GM18499 (cell line): ENCODE measurements at regions not wholly inside any gene's neighbourhood (a gene's known extent, or its start where the extent isn't known, plus 50 kb on each side); places are given as distances from the start of the nearest gene placed in this dataset.

Source experiments
- ATAC-seq: cut with Tn5 transposase; IDR thresholded peaks from one replicate; pipeline ENCODE4 v1.9.1; 2021; ENCODE audit warnings: moderate number of reproducible peaks; ENCODE audit not compliant: insufficient read depth, unreplicated experiment

GRCh38 chr1:199135901-199136300 is 497.1 kb downstream of the PTPRC start:
- ATAC-seq = no peak

GRCh38 chr1:199138061-199138460 is 499.2 kb downstream of the PTPRC start:
- no peak for ATAC-seq

GRCh38 chr1:199149591-199149990 is 510.8 kb downstream of the PTPRC start:
- no peak for ATAC-seq

- no peak for ATAC-seq
These were observed 511.9 kb downstream of the PTPRC start for GRCh38 chr1:199150756-199151155.

- peak; percentile 52 for ATAC-seq
These were observed 513.0 kb downstream of the PTPRC start for GRCh38 chr1:199151634-199152425.

- ATAC-seq = no peak
These were observed 513.8 kb downstream of the PTPRC start for GRCh38 chr1:199152676-199153075.

GRCh38 chr1:199155166-199156019 is 516.6 kb downstream of the PTPRC start:
- no peak for ATAC-seq

GRCh38 chr1:199157494-199157893 is 518.7 kb downstream of the PTPRC start:
- no peak for ATAC-seq

- no peak for ATAC-seq
These were observed 521.9 kb downstream of the PTPRC start for GRCh38 chr1:199160521-199161318.

GRCh38 chr1:199161319-199161680 is 522.5 kb downstream of the PTPRC start:
- no peak for ATAC-seq

GRCh38 chr1:199161766-199162303 is 523.0 kb downstream of the PTPRC start:
- ATAC-seq = no peak

- no peak for ATAC-seq
These were observed 524.4 kb downstream of the PTPRC start for GRCh38 chr1:199163267-199163666.

GRCh38 chr1:199163670-199164069 is 524.8 kb downstream of the PTPRC start:
- no peak for ATAC-seq

GRCh38 chr1:199167460-199167859 is 528.6 kb downstream of the PTPRC start:
- no peak for ATAC-seq

GRCh38 chr1:199168888-199169585 is 530.2 kb downstream of the PTPRC start:
- no peak for ATAC-seq

GRCh38 chr1:199170711-199171110 is 531.9 kb downstream of the PTPRC start:
- ATAC-seq = no peak

GRCh38 chr1:199172171-199173124 is 533.6 kb downstream of the PTPRC start:
- no peak for ATAC-seq

GRCh38 chr1:199173356-199173755 is 534.5 kb downstream of the PTPRC start:
- peak; percentile 97 for ATAC-seq

- ATAC-seq = no peak
These were observed 535.5 kb downstream of the PTPRC start for GRCh38 chr1:199174336-199174735.
